ENCODE measurements at regions not wholly inside any gene's neighbourhood (a gene's known extent, or its start where the extent isn't known, plus 50 kb on each side); places are given as distances from the start of the nearest gene placed in this dataset.

GRCh38 chr16:27695161-27695560 is 145.2 kb downstream of the KATNIP start:
- H2BK120ac ChIP-seq (ENCODE audit: low read depth, low read length, poor library complexity, severe bottlenecking): no peak overlapping the region
- H3K4me1 ChIP-seq (ENCODE audit: insufficient read depth, low read length): peaks cover 5% of the 10 kb centered on the region; the same call in 1 of the 2 replicates
- no peak overlapping the region for H2BK20ac ChIP-seq (ENCODE audit: low read depth, low read length, poor library complexity, severe bottlenecking)
- no peak overlapping the region for H4K91ac ChIP-seq (ENCODE audit: insufficient read length, low read depth, low read length)
- H2BK15ac ChIP-seq (ENCODE audit: low read depth, low read length): no peak overlapping the region
- H4K5ac ChIP-seq (ENCODE audit: insufficient read length, low read depth, low read length): no peak overlapping the region
- H3K4me3 Mint-ChIP-seq: no peak overlapping the region
- no peak overlapping the region for H2AFZ ChIP-seq (ENCODE audit: low read length)
- no peaks in the 10 kb centered on the region for H3K79me1 ChIP-seq (ENCODE audit: insufficient read depth, low read depth, low read length, poor library complexity, severe bottlenecking)
- peaks cover 0 to 2% of the 10 kb centered on the region in 2 experiments; a peak in 1 of 5 replicates for H3K9me3 Mint-ChIP-seq
- H3K4me2 ChIP-seq (ENCODE audit: insufficient read depth, insufficient read length, low read length): no peak overlapping the region
- H3K79me2 ChIP-seq (ENCODE audit: insufficient read depth, low read length): no peaks in the 10 kb centered on the region
- no peak overlapping the region for H2BK12ac ChIP-seq (ENCODE audit: insufficient read length, low read depth, low read length)
- no peak overlapping the region for H3K14ac ChIP-seq (ENCODE audit: insufficient read depth, low read length)
- no peaks in the 10 kb centered on the region for H3K27me3 ChIP-seq (ENCODE audit: insufficient read depth, low read length)
- H3K4ac ChIP-seq (ENCODE audit: low read depth, low read length): no peak overlapping the region
- no peaks in the 10 kb centered on the region for H3K23me2 ChIP-seq (ENCODE audit: insufficient read length, low read depth, low read length, poor library complexity, severe bottlenecking)
- no peaks in the 10 kb centered on the region for H3K9me3 ChIP-seq (ENCODE audit: control insufficient read depth, low read depth, low read length)
- no peak overlapping the region for H3K27ac ChIP-seq (ENCODE audit: insufficient read length, low read depth, low read length)
- no peaks in the 10 kb centered on the region; the same call in 1 of the 2 replicates for H3K27me3 Mint-ChIP-seq (ENCODE audit: low read depth)
- no peak for DNase-seq
- peaks cover 0 to 5% (median 2%) of the 10 kb centered on the region in 3 experiments; a peak in 2 of 7 replicates for H3K36me3 Mint-ChIP-seq (ENCODE audit: insufficient read depth in 1 of 3, low read depth in 3 of 3)
- peaks cover 30 to 34% of the 10 kb centered on the region in 2 experiments for H3K4me1 Mint-ChIP-seq
- peak overlapping the region in 1 of 3 experiments; percentile 24; a peak in 3 of 7 replicates for H3K27ac Mint-ChIP-seq
- H3K9ac ChIP-seq (ENCODE audit: extremely low read depth, insufficient read length, low read length): no peak overlapping the region
- no peak overlapping the region for H2BK5ac ChIP-seq (ENCODE audit: insufficient read length, low read length)
- no peak overlapping the region for H3K56ac ChIP-seq (ENCODE audit: insufficient read length, low read depth, low read length)
- no peaks in the 10 kb centered on the region for H4K20me1 ChIP-seq (ENCODE audit: control insufficient read depth, insufficient read depth, insufficient read length)
- WGBS (ENCODE audit: extremely low coverage, insufficient read length, low lambda C conversion rate): no CpG with 5 or more reads among the region's 7 CpGs
- no peak overlapping the region for H2AK5ac ChIP-seq (ENCODE audit: insufficient read length, low read length)
- H3K18ac ChIP-seq (ENCODE audit: insufficient read length, low read depth, low read length): no peak overlapping the region
- no peak overlapping the region for H3K23ac ChIP-seq (ENCODE audit: insufficient read length, low read depth, low read length)
- no peak overlapping the region for H4K8ac ChIP-seq (replicated peaks; ENCODE audit: insufficient read length, low read depth, low read length)
- H3T11ph ChIP-seq (ENCODE audit: low read length): no peak overlapping the region
- TF ChIP-seq CTCF (conservative IDR thresholded peaks at IDR 0.05): no peak
